ENCODE measurements at regions not wholly inside any gene's neighbourhood (a gene's known extent, or its start where the extent isn't known, plus 50 kb on each side); places are given as distances from the start of the nearest gene placed in this dataset.

GRCh38 chr3:165451371-165452070 is 255.3 kb upstream of the SLITRK3 start:
- no peaks in the 10 kb centered on the region for H3K4me1 ChIP-seq
- H3K27ac ChIP-seq = no peak overlapping the region
- WGBS, 2 donors (ENCODE audit: low coverage in 1 of 2) = 81 to 100% methylated on average over 2 to 4 of the region's 4 CpGs
- no peak overlapping the region for H3K4me3 ChIP-seq
- no peak for ATAC-seq
- H3K27me3 ChIP-seq = no peaks in the 10 kb centered on the region
- H3K36me3 ChIP-seq = no peaks in the 10 kb centered on the region
- no peak for TF ChIP-seq EP300 (IDR thresholded peaks at IDR 0.05)
- no peak for TF ChIP-seq POLR2AphosphoS5 (IDR thresholded peaks at IDR 0.05)
- TF ChIP-seq, protein P1, sequence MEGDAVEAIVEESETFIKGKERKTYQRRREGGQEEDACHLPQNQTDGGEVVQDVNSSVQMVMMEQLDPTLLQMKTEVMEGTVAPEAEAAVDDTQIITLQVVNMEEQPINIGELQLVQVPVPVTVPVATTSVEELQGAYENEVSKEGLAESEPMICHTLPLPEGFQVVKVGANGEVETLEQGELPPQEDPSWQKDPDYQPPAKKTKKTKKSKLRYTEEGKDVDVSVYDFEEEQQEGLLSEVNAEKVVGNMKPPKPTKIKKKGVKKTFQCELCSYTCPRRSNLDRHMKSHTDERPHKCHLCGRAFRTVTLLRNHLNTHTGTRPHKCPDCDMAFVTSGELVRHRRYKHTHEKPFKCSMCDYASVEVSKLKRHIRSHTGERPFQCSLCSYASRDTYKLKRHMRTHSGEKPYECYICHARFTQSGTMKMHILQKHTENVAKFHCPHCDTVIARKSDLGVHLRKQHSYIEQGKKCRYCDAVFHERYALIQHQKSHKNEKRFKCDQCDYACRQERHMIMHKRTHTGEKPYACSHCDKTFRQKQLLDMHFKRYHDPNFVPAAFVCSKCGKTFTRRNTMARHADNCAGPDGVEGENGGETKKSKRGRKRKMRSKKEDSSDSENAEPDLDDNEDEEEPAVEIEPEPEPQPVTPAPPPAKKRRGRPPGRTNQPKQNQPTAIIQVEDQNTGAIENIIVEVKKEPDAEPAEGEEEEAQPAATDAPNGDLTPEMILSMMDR (IDR thresholded peaks at IDR 0.05) = no peak
- TF ChIP-seq POLR2A (IDR thresholded peaks at IDR 0.05) = no peak
- peaks cover 0 to 9% (median 0%) of the 10 kb centered on the region in 3 donors for H3K9me3 ChIP-seq

DNA sequence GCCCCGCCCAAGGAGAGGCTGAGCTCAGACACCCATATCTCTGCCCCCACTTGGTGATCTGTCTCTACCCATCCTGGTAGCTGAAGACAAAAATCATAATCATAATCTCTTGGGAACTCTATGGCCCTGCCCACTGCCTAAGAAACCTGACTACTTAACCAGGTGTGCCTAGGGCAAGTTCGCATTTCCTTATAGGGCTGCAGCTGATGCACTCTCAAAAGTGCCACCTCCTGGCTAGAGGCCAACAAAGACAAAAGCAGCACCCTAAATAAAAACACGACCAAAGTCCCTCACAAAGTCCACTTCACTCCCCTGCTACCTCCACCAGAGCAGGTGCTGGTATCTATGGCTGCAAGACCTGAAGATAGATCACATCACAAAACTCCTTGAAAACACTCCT is 250.4 kb upstream of the SLITRK3 start:
- no peaks in the 10 kb centered on the region for H3K4me1 ChIP-seq

GRCh38 chr3:165444745-165445144 is 248.6 kb upstream of the SLITRK3 start:
- TF ChIP-seq POLR2AphosphoS5 (IDR thresholded peaks at IDR 0.05) (no peak), EP300 (IDR thresholded peaks at IDR 0.05) (no peak), POLR2A (IDR thresholded peaks at IDR 0.05) (no peak)
- TF ChIP-seq, protein P1 (IDR thresholded peaks at IDR 0.05) = no peak
- no peaks in the 10 kb centered on the region for H3K4me1 ChIP-seq
- no peaks in the 10 kb centered on the region for H3K36me3 ChIP-seq
- ATAC-seq = no peak
- WGBS, 2 donors (ENCODE audit: low coverage in 1 of 2) = 81 to 82% methylated on average over 3 to 4 of the region's 4 CpGs
- H3K27me3 ChIP-seq = no peaks in the 10 kb centered on the region
- no peak overlapping the region for H3K4me3 ChIP-seq
- H3K9me3 ChIP-seq = no peaks in the 10 kb centered on the region
- H3K27ac ChIP-seq = no peak overlapping the region

More for the DNA sequence above, 250.4 kb upstream of the SLITRK3 start:
- TF ChIP-seq, protein P1 (IDR thresholded peaks at IDR 0.05) = no peak
- TF ChIP-seq EP300 (IDR thresholded peaks at IDR 0.05) (no peak), POLR2A (IDR thresholded peaks at IDR 0.05) (no peak), POLR2AphosphoS5 (IDR thresholded peaks at IDR 0.05) (no peak)
- Histone ChIP-seq H3K27ac (no peak overlapping the region), H3K27me3 (no peaks in the 10 kb centered on the region), H3K4me3 (no peak overlapping the region), H3K9me3 (no peaks in the 10 kb centered on the region), H3K36me3 (no peaks in the 10 kb centered on the region)
- 100% methylated on average over 1 of the region's 3 CpGs; no CpG with 5 or more reads in 1 of the 2 donors for WGBS, 2 donors (ENCODE audit: low coverage in 1 of 2)
- ATAC-seq = no peak

DNA sequence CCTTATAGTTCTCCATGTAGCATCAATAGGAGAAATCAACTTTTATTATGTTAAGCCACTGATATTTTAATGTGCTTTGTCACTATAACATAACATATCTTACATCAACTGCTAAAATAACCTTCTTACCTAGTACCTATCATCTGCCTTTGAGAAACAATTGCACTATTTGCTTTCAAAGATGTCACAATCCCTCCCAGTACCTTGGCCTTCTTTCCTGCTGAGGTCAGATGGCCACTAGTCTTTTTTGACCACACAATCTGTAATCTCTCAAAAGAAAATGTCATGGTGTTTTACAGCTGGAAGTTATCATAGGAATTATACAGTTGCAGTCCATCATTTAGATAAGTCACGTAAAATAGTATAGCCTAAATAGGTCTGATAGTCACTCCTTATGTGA is 247.5 kb upstream of the SLITRK3 start:
- Histone ChIP-seq H3K4me1 (no peaks in the 10 kb centered on the region), H3K27me3 (no peaks in the 10 kb centered on the region), H3K36me3 (no peaks in the 10 kb centered on the region), H3K4me3 (no peak overlapping the region), H3K9me3 (no peaks in the 10 kb centered on the region), H3K27ac (no peak overlapping the region)
- WGBS, 2 donors (ENCODE audit: low coverage in 1 of 2) = 44 to 50% methylated on average over 1 of the region's 1 CpG
- no peak for ATAC-seq
- no peak for TF ChIP-seq POLR2A (IDR thresholded peaks at IDR 0.05)
- TF ChIP-seq, protein P1 (IDR thresholded peaks at IDR 0.05) = no peak
- TF ChIP-seq POLR2AphosphoS5 (IDR thresholded peaks at IDR 0.05) = no peak
- no peak for TF ChIP-seq EP300 (IDR thresholded peaks at IDR 0.05)

DNA sequence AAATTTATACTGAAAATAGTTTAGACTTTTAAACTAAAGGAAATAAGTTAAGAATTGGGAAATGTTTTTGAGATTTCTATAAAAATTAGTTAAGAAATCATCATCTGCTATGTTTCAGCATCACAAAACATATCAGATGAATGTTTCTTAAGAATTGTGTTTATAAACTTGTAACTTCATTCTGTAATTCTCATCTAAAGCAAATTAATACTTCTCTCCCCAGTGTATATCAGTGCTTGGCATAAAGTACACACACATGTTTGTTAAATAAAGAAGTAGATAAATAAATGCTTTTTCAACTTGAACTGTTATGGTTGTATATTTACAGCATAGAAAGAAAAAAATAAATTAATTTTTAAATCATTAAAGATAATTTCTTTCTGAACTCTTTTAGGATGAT is 245.9 kb upstream of the SLITRK3 start:
- Histone ChIP-seq H3K36me3 (no peaks in the 10 kb centered on the region), H3K9me3 (no peaks in the 10 kb centered on the region), H3K4me1 (no peaks in the 10 kb centered on the region), H3K27ac (no peak overlapping the region), H3K27me3 (no peaks in the 10 kb centered on the region), H3K4me3 (no peak overlapping the region)
- TF ChIP-seq POLR2A (IDR thresholded peaks at IDR 0.05) = no peak
- TF ChIP-seq, protein P1 (IDR thresholded peaks at IDR 0.05) = no peak
- no peak for TF ChIP-seq EP300 (IDR thresholded peaks at IDR 0.05)
- no peak for TF ChIP-seq POLR2AphosphoS5 (IDR thresholded peaks at IDR 0.05)
- ATAC-seq = no peak

Measured in gastroesophageal sphincter (tissue), 4 donors.